IMR-90 (cell line): ENCODE measurements at regions not wholly inside any gene's neighbourhood (a gene's known extent, or its start where the extent isn't known, plus 50 kb on each side); places are given as distances from the start of the nearest gene placed in this dataset.

ENCODE experiments used
- ATAC-seq: fragments of 200-7000 bp; cut with Tn5 transposase; 2 replicates; pipeline ENCODE4 v1.9.1; 2020; ENCODE audit warnings: low read depth, mild to moderate bottlenecking, moderate library complexity
- BruUV-seq: library from RNA; stranded (reverse); fragments of 400-500 nt; replicated peaks from 2 replicates; lab custom pipeline; 2021; lab: Mats Ljungman, UMichigan
- CTCF ChIA-PET: fragments of 300-600 bp; formaldehyde crosslinking; extraction: SDS; loops from one replicate; lab custom pipeline; 2021; ENCODE audit warnings: antibody characterized with exemption; lab: Yijun Ruan, JAX
- POLR2A ChIA-PET: fragments of 300-600 bp; sonication (Branson Sonifier 250); formaldehyde crosslinking; loops from one replicate; lab custom pipeline; 2022; ENCODE audit warnings: antibody characterized with exemption; ENCODE audit not compliant: unreplicated experiment; lab: Charles Lee
- DNase-seq: peaks from one replicate; pipeline ENCODE4 v3.0.0; 2013
- H2AFZ ChIP-seq: replicated peaks from 2 replicates; pipeline ENCODE3; 2013; ENCODE audit warnings: low read length, mild to moderate bottlenecking; ENCODE audit not compliant: poor library complexity
- H2AK5ac ChIP-seq: 2 replicates; pipeline ENCODE4 v1.6.1; 2013; ENCODE audit warnings: low read depth, low read length, inconsistent platforms
- H2AK9ac ChIP-seq: replicated peaks from 2 replicates; pipeline ENCODE3; 2013; ENCODE audit warnings: mild to moderate bottlenecking, low read depth, low read length, moderate library complexity; ENCODE audit not compliant: poor library complexity
- H2BK120ac ChIP-seq: 2 replicates; pipeline ENCODE4 v1.6.1; 2013; ENCODE audit warnings: low read depth, low read length, inconsistent platforms
- H2BK15ac ChIP-seq: 3 replicates; pipeline ENCODE4 v1.6.1; 2013; ENCODE audit warnings: low read depth, low read length, inconsistent platforms
- H2BK20ac ChIP-seq: 2 replicates; pipeline ENCODE4 v1.6.1; 2013; ENCODE audit warnings: low read depth, mild to moderate bottlenecking, inconsistent platforms, low read length, moderate library complexity
- H2BK5ac ChIP-seq: 2 replicates; pipeline ENCODE4 v1.6.1; 2013; ENCODE audit warnings: mild to moderate bottlenecking, low read depth, low read length, inconsistent platforms; ENCODE audit not compliant: poor library complexity, severe bottlenecking
- H3K14ac ChIP-seq: replicated peaks from 2 replicates; pipeline ENCODE4 v1.6.1; 2013; ENCODE audit warnings: low read depth, low read length, inconsistent platforms
- H3K18ac ChIP-seq: 2 replicates; pipeline ENCODE4 v1.6.1; 2013; ENCODE audit warnings: low read depth, low read length, control low read depth
- H3K23ac ChIP-seq: 2 replicates; pipeline ENCODE4 v1.6.1; 2013; ENCODE audit warnings: low read depth, low read length, inconsistent platforms
- H3K27ac ChIP-seq: 2 replicates; pipeline ENCODE4 v1.5.1; 2013; ENCODE audit warnings: mild to moderate bottlenecking, control low read depth, low read length; ENCODE audit not compliant: insufficient read depth
- H3K27me3 ChIP-seq: 2 replicates; pipeline ENCODE4 v1.6.1; 2013; ENCODE audit warnings: low read length; ENCODE audit not compliant: control insufficient read depth, insufficient read depth
- H3K36me3 ChIP-seq: 2 replicates; pipeline ENCODE4 v1.6.1; 2013; ENCODE audit warnings: low read length, mixed read lengths; ENCODE audit not compliant: control insufficient read depth, insufficient read depth
- H3K4ac ChIP-seq: 2 replicates; pipeline ENCODE4 v1.6.1; 2013; ENCODE audit warnings: low read depth, low read length, inconsistent platforms
- H3K4me1 ChIP-seq: 2 replicates; pipeline ENCODE4 v1.6.1; 2013; ENCODE audit warnings: low read length, mixed read lengths; ENCODE audit not compliant: control insufficient read depth, insufficient read depth
- H3K4me2 ChIP-seq: 2 replicates; pipeline ENCODE4 v1.6.1; 2013; ENCODE audit warnings: low read depth, mild to moderate bottlenecking, control low read depth, low read length, moderate library complexity
- H3K4me3 ChIP-seq: 2 replicates; pipeline ENCODE4 v1.5.1; 2013; ENCODE audit warnings: low read depth, mild to moderate bottlenecking, control low read depth, low read length, moderate library complexity; ENCODE audit not compliant: insufficient read depth
- H3K56ac ChIP-seq: 2 replicates; pipeline ENCODE4 v1.6.1; 2013; ENCODE audit warnings: low read length, inconsistent platforms; ENCODE audit not compliant: insufficient read depth; ENCODE audit errors: extremely low read depth
- H3K79me1 ChIP-seq, 2 experiments: 2 replicates each; pipeline ENCODE4 v1.6.1; 2013; ENCODE audit warnings: low read length in 2 of 2, inconsistent platforms in 1 of 2, low read depth in 1 of 2
- H3K9ac ChIP-seq: 2 replicates; pipeline ENCODE4 v1.6.1; 2013; ENCODE audit warnings: low read depth, low read length, control low read depth
- H3K9me1 ChIP-seq: 2 replicates; pipeline ENCODE4 v1.6.1; 2013; ENCODE audit warnings: low read length, inconsistent platforms; ENCODE audit not compliant: insufficient read depth
- H3K9me3 ChIP-seq: 2 replicates; pipeline ENCODE4 v1.6.1; 2013; ENCODE audit warnings: low read length; ENCODE audit not compliant: control insufficient read depth, insufficient read depth
- H4K20me1 ChIP-seq: 2 replicates; pipeline ENCODE4 v1.6.1; 2013; ENCODE audit warnings: low read length, inconsistent platforms; ENCODE audit not compliant: insufficient read depth
- H4K5ac ChIP-seq: 2 replicates; pipeline ENCODE4 v1.6.1; 2013; ENCODE audit warnings: mild to moderate bottlenecking, low read depth, low read length, control low read depth
- H4K8ac ChIP-seq, 2 experiments: 2 replicates each; pipeline ENCODE4 v1.6.1; 2013; ENCODE audit warnings: low read depth in 2 of 2, low read length in 2 of 2, control low read depth in 1 of 2, inconsistent platforms in 1 of 2
- H4K91ac ChIP-seq: 2 replicates; pipeline ENCODE4 v1.6.1; 2013; ENCODE audit warnings: low read depth, low read length, inconsistent platforms; ENCODE audit not compliant: insufficient read depth
- BHLHE40 ChIP-seq: fragments of 150-350 bp; IDR thresholded peaks from 2 replicates; pipeline ENCODE4 v1.6.1; 2016; ENCODE audit warnings: mild to moderate bottlenecking, low read depth, low read length
- CEBPB ChIP-seq: IDR thresholded peaks from 2 replicates; pipeline ENCODE4 v1.6.1; 2012; ENCODE audit warnings: low read depth, low read length, improper control_type of control experiment
- CHD1 ChIP-seq: IDR thresholded peaks from 2 replicates; pipeline ENCODE4 v1.6.1; 2012; ENCODE audit warnings: low read depth, low read length, improper control_type of control experiment
- FOS ChIP-seq: fragments of 150-350 bp; IDR thresholded peaks from 2 replicates; pipeline ENCODE4 v1.6.1; 2016; ENCODE audit warnings: low read depth, low read length
- MAFK ChIP-seq: IDR thresholded peaks from 2 replicates; pipeline ENCODE4 v1.6.1; 2012; ENCODE audit warnings: low read depth, low read length, improper control_type of control experiment
- MAZ ChIP-seq: IDR thresholded peaks from 2 replicates; pipeline ENCODE4 v1.6.1; 2012; ENCODE audit warnings: low read depth, mild to moderate bottlenecking, low read length, improper control_type of control experiment, moderate library complexity, borderline replicate concordance
- MXI1 ChIP-seq: IDR thresholded peaks from 2 replicates; pipeline ENCODE4 v1.6.1; 2012; ENCODE audit warnings: low read depth, mild to moderate bottlenecking, low read length, moderate library complexity, borderline replicate concordance
- NFE2L2 ChIP-seq: fragments of 150-350 bp; IDR thresholded peaks from 2 replicates; pipeline ENCODE4 v1.6.1; 2016; ENCODE audit warnings: low read depth, mild to moderate bottlenecking, low read length
- POLR2A ChIP-seq: IDR thresholded peaks from 2 replicates; pipeline ENCODE4 v1.6.1; 2012; ENCODE audit warnings: mild to moderate bottlenecking, low read depth, low read length
- RAD21 ChIP-seq: IDR thresholded peaks from 2 replicates; pipeline ENCODE4 v1.6.1; 2012; ENCODE audit warnings: low read length, improper control_type of control experiment
- RCOR1 ChIP-seq: IDR thresholded peaks from 2 replicates; pipeline ENCODE4 v1.6.1; 2012; ENCODE audit warnings: mild to moderate bottlenecking, low read length, improper control_type of control experiment; ENCODE audit not compliant: insufficient replicate concordance
- RFX5 ChIP-seq: IDR thresholded peaks from 2 replicates; pipeline ENCODE4 v1.8.0; 2012; ENCODE audit warnings: low read depth, mild to moderate bottlenecking, low read length, moderate library complexity
- SMC3 ChIP-seq: fragments of 150-350 bp; IDR thresholded peaks from 2 replicates; pipeline ENCODE4 v1.6.1; 2016; ENCODE audit warnings: low read depth, mild to moderate bottlenecking, antibody characterized with exemption, low read length, moderate library complexity
- WGBS, 2 experiments: methylation state at CpG; one replicate each; pipeline versions ENCODE4 v1.1.5 to v1.1.7; 2013; ENCODE audit warnings: missing lambda C conversion rate in 2 of 2; ENCODE audit not compliant: insufficient read length in 1 of 2; ENCODE audit errors: extremely low coverage in 2 of 2; 5-methylcytosine and 5-hydroxymethylcytosine counted together
- dilution Hi-C: fragments of 300-500 bp; cut with HindIII; formaldehyde crosslinking; loops from one replicate; pipeline ENCODE4 v1.14.3; 2018; ENCODE audit warnings: low sequenced_read_pairs; ENCODE audit not compliant: unreplicated experiment
- in situ Hi-C: fragments of 300-500 bp; cut with MboI; formaldehyde crosslinking; loops from 3 replicates; pipeline ENCODE4 v1.14.3; 2019; ENCODE audit warnings: low sequenced_read_pairs, inconsistent platforms, mixed read lengths
- intact Hi-C: fragments of 100-400 bp; cut with micrococcal nuclease; formaldehyde crosslinking; loops from 2 replicates; pipeline ENCODE4 v1.10.0; 2022
- TF ChIP-seq, protein P1 (sequence below): conservative IDR thresholded peaks from 2 replicates; pipeline ENCODE4 v1.5.1; 2012; ENCODE audit warnings: mild to moderate bottlenecking, low read depth, low read length, improper control_type of control experiment
- TF ChIP-seq, protein P2 (sequence below): fragments of 150-350 bp; IDR thresholded peaks from 2 replicates; pipeline ENCODE4 v1.6.1; 2017; ENCODE audit warnings: mild to moderate bottlenecking, antibody characterized with exemption, low read length, low read depth
- TF ChIP-seq, protein P3 (sequence below): fragments of 150-350 bp; IDR thresholded peaks from 2 replicates; pipeline ENCODE4 v1.6.1; 2016; ENCODE audit warnings: low read depth, mild to moderate bottlenecking, low read length, moderate library complexity, borderline replicate concordance

DNA sequence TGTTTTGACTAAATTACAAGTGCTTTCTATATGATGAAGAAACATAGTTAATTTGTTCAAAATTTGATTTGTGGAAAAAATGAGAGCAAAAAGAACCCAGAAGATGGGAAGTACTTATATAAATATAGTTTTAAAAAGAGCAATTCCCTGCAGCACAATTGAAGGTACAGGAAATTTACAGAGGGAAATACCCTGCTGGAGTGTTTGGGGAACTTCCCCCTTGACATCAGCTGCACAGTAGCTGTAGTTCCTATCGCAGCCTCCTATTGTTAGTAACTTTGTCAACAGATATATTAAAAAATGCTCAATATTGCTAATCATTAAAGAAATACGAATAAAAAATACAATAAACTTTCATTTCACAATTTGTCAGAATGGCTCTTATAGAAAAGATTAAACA, 1118.8 kb upstream of the ZEB2 start:
- H3K9me3 ChIP-seq = no peaks in the 10 kb centered on the region
- ChIA-PET CTCF (no interaction called here), POLR2A (no interaction called here)
- no peak for ATAC-seq
- no peaks in the 10 kb centered on the region for H3K9me1 ChIP-seq
- H2BK5ac ChIP-seq = no peak overlapping the region
- intact Hi-C loops (no loop called here), in situ Hi-C loops (no loop called here), dilution Hi-C loops (no loop called here)
- H3K36me3 ChIP-seq = no peaks in the 10 kb centered on the region
- no peak overlapping the region for H4K5ac ChIP-seq
- H4K91ac ChIP-seq = no peak overlapping the region
- no peak overlapping the region for H3K23ac ChIP-seq
- H3K14ac ChIP-seq = no peak overlapping the region
- H4K20me1 ChIP-seq = no peaks in the 10 kb centered on the region
- DNase-seq = no peak
- H2BK20ac ChIP-seq = no peak overlapping the region
- no peak overlapping the region for H3K4me3 ChIP-seq
- no peaks in the 10 kb centered on the region for H3K27me3 ChIP-seq
- no peak overlapping the region for H3K4me2 ChIP-seq
- H4K8ac ChIP-seq = no peak overlapping the region
- no peak overlapping the region for H3K4ac ChIP-seq
- H3K4me1 ChIP-seq = no peaks in the 10 kb centered on the region
- BruUV-seq = no TSS peak
- no peak for TF ChIP-seq BHLHE40
- TF ChIP-seq, protein P1, sequence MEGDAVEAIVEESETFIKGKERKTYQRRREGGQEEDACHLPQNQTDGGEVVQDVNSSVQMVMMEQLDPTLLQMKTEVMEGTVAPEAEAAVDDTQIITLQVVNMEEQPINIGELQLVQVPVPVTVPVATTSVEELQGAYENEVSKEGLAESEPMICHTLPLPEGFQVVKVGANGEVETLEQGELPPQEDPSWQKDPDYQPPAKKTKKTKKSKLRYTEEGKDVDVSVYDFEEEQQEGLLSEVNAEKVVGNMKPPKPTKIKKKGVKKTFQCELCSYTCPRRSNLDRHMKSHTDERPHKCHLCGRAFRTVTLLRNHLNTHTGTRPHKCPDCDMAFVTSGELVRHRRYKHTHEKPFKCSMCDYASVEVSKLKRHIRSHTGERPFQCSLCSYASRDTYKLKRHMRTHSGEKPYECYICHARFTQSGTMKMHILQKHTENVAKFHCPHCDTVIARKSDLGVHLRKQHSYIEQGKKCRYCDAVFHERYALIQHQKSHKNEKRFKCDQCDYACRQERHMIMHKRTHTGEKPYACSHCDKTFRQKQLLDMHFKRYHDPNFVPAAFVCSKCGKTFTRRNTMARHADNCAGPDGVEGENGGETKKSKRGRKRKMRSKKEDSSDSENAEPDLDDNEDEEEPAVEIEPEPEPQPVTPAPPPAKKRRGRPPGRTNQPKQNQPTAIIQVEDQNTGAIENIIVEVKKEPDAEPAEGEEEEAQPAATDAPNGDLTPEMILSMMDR = no peak
- TF ChIP-seq, protein P2, sequence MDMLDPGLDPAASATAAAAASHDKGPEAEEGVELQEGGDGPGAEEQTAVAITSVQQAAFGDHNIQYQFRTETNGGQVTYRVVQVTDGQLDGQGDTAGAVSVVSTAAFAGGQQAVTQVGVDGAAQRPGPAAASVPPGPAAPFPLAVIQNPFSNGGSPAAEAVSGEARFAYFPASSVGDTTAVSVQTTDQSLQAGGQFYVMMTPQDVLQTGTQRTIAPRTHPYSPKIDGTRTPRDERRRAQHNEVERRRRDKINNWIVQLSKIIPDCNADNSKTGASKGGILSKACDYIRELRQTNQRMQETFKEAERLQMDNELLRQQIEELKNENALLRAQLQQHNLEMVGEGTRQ = no peak
- no peak for TF ChIP-seq RAD21
- TF ChIP-seq POLR2A = no peak
- no peak for TF ChIP-seq FOS
- no peak for TF ChIP-seq MXI1
- TF ChIP-seq, protein P3, sequence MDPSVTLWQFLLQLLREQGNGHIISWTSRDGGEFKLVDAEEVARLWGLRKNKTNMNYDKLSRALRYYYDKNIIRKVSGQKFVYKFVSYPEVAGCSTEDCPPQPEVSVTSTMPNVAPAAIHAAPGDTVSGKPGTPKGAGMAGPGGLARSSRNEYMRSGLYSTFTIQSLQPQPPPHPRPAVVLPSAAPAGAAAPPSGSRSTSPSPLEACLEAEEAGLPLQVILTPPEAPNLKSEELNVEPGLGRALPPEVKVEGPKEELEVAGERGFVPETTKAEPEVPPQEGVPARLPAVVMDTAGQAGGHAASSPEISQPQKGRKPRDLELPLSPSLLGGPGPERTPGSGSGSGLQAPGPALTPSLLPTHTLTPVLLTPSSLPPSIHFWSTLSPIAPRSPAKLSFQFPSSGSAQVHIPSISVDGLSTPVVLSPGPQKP = no peak
- TF ChIP-seq RCOR1 = no peak
- no peak for TF ChIP-seq CEBPB
- TF ChIP-seq CHD1 = no peak
- no peak for TF ChIP-seq MAZ
- TF ChIP-seq NFE2L2 = no peak
- TF ChIP-seq RFX5 = no peak
- no peak for TF ChIP-seq MAFK
- no peak for TF ChIP-seq SMC3
- no peak overlapping the region for H3K18ac ChIP-seq
- H3K9ac ChIP-seq = no peak overlapping the region
- no peak overlapping the region for H2AK9ac ChIP-seq
- no peaks in the 10 kb centered on the region for H3K79me1 ChIP-seq
- no peak overlapping the region for H2BK15ac ChIP-seq
- H2BK120ac ChIP-seq = no peak overlapping the region
- no peak overlapping the region for H3K27ac ChIP-seq
- no peak overlapping the region for H2AFZ ChIP-seq
- H2AK5ac ChIP-seq = no peak overlapping the region
- H3K56ac ChIP-seq = no peak overlapping the region
- WGBS, 2 experiments = no CpG with 5 or more reads among the region's 2 CpGs
